HepG2 (cell line): ENCODE measurements at regions not wholly inside any gene's neighbourhood (a gene's known extent, or its start where the extent isn't known, plus 50 kb on each side); places are given as distances from the start of the nearest gene placed in this dataset.

ENCODE experiments used
- ATAC-seq: fragments of 200-7000 bp; cut with Tn5 transposase; 3 replicates; pipeline ENCODE4 v1.9.1; 2020; ENCODE audit warnings: mild to moderate bottlenecking, moderate library complexity
- BruUV-seq: library from RNA; stranded (reverse); fragments of 400-500 nt; replicated peaks from 2 replicates; lab custom pipeline; 2021; lab: Mats Ljungman, UMichigan
- CTCF ChIA-PET: fragments of 300-600 bp; formaldehyde crosslinking; extraction: SDS; loops from one replicate; lab custom pipeline; 2021; ENCODE audit warnings: low total read pairs, inconsistent platforms, low intra/inter-chr PET ratio; lab: Yijun Ruan, JAX
- POLR2A ChIA-PET: fragments of 350-600 bp; sonication (Branson Sonifier 250); formaldehyde crosslinking; loops from one replicate; lab custom pipeline; 2020; ENCODE audit warnings: antibody characterized with exemption, inconsistent platforms; lab: Yijun Ruan, JAX
- DNase-seq: peaks from one replicate; pipeline ENCODE4 v3.0.0-alpha.2; 2015; ENCODE audit warnings: low spot score
- FAIRE-seq: peaks from 3 replicates; lab custom pipeline; 2011; peaks lifted over from hg19 to GRCh38; lab: Jason Lieb, UNC
- H2AFZ ChIP-seq: one replicate; pipeline ENCODE4 v1.6.1; 2011; ENCODE audit warnings: low read length, inconsistent platforms
- H3K27ac ChIP-seq: fragments of 300-600 bp; 3 replicates; pipeline ENCODE4 v1.8.0; 2011; ENCODE audit warnings: mixed run types, mild to moderate bottlenecking, mixed read lengths, low read length, inconsistent platforms; ENCODE audit not compliant: insufficient read depth; ENCODE audit errors: extremely low read length
- H3K27me3 ChIP-seq, 2 experiments: fragments of 200-600 bp in 1 of 2; 2 replicates in 1 of 2; 3 replicates in 1 of 2; pipeline versions ENCODE4 v1.6.0 to v1.8.0; 2011; ENCODE audit warnings: low read length in 2 of 2, mild to moderate bottlenecking in 2 of 2, moderate library complexity in 2 of 2, inconsistent platforms in 1 of 2; ENCODE audit not compliant: insufficient read depth in 2 of 2, control insufficient read depth in 1 of 2
- H3K36me3 ChIP-seq, 2 experiments: fragments of 200-600 bp in 1 of 2; replicated peaks in 1 of 2; 2 replicates in 1 of 2; 3 replicates in 1 of 2; pipeline versions ENCODE4 v1.5.1 to v1.8.0; 2011; ENCODE audit warnings: low read length in 2 of 2, inconsistent platforms in 1 of 2; ENCODE audit not compliant: insufficient read depth in 2 of 2, control insufficient read depth in 1 of 2
- H3K4me1 ChIP-seq: 2 replicates; pipeline ENCODE4 v1.5.1; 2012; ENCODE audit warnings: low read length, inconsistent platforms; ENCODE audit not compliant: insufficient read depth
- H3K4me2 ChIP-seq: 2 replicates; pipeline ENCODE4 v1.6.0; 2011; ENCODE audit warnings: low read depth, low read length, inconsistent platforms
- H3K4me3 ChIP-seq, 3 experiments: fragments of 200-600 bp in 1 of 3; sonication (generic), shearing (Covaris generic) in 1 of 3; replicated peaks in 1 of 3; 2 replicates each; pipeline ENCODE4 v1.5.1; 2011 to 2016; ENCODE audit warnings: low read length in 3 of 3, inconsistent platforms in 2 of 3, low read depth in 2 of 3, mild to moderate bottlenecking in 2 of 3, control low read depth in 1 of 3, mixed read lengths in 1 of 3; ENCODE audit not compliant: insufficient read depth in 1 of 3
- H3K79me2 ChIP-seq: one replicate; pipeline ENCODE4 v1.6.1; 2011; ENCODE audit warnings: low read length, inconsistent platforms; ENCODE audit not compliant: insufficient read depth
- H3K9ac ChIP-seq: 2 replicates; pipeline ENCODE4 v1.6.0; 2011; ENCODE audit warnings: mild to moderate bottlenecking, low read depth, low read length, inconsistent platforms; ENCODE audit not compliant: insufficient read depth
- H3K9me3 ChIP-seq: 2 replicates; pipeline ENCODE4 v1.5.1; 2012; ENCODE audit warnings: mild to moderate bottlenecking, low read length
- H4K20me1 ChIP-seq: 2 replicates; pipeline ENCODE4 v1.6.0; 2011; ENCODE audit warnings: inconsistent platforms, mild to moderate bottlenecking, low read length, moderate library complexity; ENCODE audit not compliant: insufficient read depth
- ATF7 ChIP-seq, 2 experiments: fragments of 450-650 bp in 1 of 2; sonication (generic) in 1 of 2; formaldehyde crosslinking in 1 of 2; IDR thresholded peaks; 2 replicates each; pipeline versions ENCODE4 v1.4.0 to v1.6.1; 2016 to 2020; ENCODE audit warnings: antibody characterized with exemption in 1 of 2, mild to moderate bottlenecking in 1 of 2, missing genetic modification reagents in 1 of 2
- FOXO4 ChIP-seq: sonication (generic); formaldehyde crosslinking; conservative IDR thresholded peaks from 2 replicates; pipeline ENCODE4 v1.8.1; 2023; ENCODE audit warnings: missing genetic modification reagents
- IKZF4 ChIP-seq: sonication (generic); formaldehyde crosslinking; IDR thresholded peaks from 2 replicates; pipeline ENCODE4 v1.5.1; 2020; ENCODE audit warnings: borderline replicate concordance, mild to moderate bottlenecking, low read depth, missing genetic modification reagents; ENCODE audit errors: not compliant biosample characterization
- ISL2 ChIP-seq: sonication (generic); formaldehyde crosslinking; IDR thresholded peaks from 2 replicates; pipeline ENCODE4 v1.5.0; 2020; ENCODE audit warnings: missing genetic modification reagents
- MAFF ChIP-seq: IDR thresholded peaks from 2 replicates; pipeline ENCODE4 v1.6.1; 2011; ENCODE audit warnings: low read depth, low read length, improper control_type of control experiment
- MAFK ChIP-seq, 2 experiments: IDR thresholded peaks in 1 of 2; conservative IDR thresholded peaks in 1 of 2; 2 replicates each; pipeline ENCODE4 v1.6.1; 2011; ENCODE audit warnings: improper control_type of control experiment in 2 of 2, low read length in 2 of 2
- RBM39 ChIP-seq: fragments of 200-400 bp; formaldehyde crosslinking; IDR thresholded peaks from one replicate; pipeline ENCODE4 v1.6.1; 2018; ENCODE audit warnings: antibody characterized with exemption, mild to moderate bottlenecking, low read depth, low read length; ENCODE audit not compliant: poor library complexity, severe bottlenecking
- SAFB2 ChIP-seq: sonication (generic); formaldehyde crosslinking; IDR thresholded peaks from 2 replicates; pipeline ENCODE4 v1.5.1; 2020; ENCODE audit warnings: missing genetic modification reagents, low read depth, mild to moderate bottlenecking, borderline replicate concordance
- XBP1 ChIP-seq: sonication (generic); formaldehyde crosslinking; IDR thresholded peaks from 2 replicates; pipeline ENCODE4 v1.5.0; 2020; ENCODE audit warnings: missing genetic modification reagents
- ZFYVE20 ChIP-seq: sonication (generic); formaldehyde crosslinking; IDR thresholded peaks from 2 replicates; pipeline ENCODE4 v1.8.0; 2023; ENCODE audit warnings: low read depth, mild to moderate bottlenecking, moderate library complexity, missing genetic modification reagents, borderline replicate concordance
- ZSCAN12 ChIP-seq: sonication (generic); formaldehyde crosslinking; IDR thresholded peaks from 2 replicates; pipeline ENCODE4 v1.9.0; 2021; ENCODE audit warnings: mild to moderate bottlenecking, missing genetic modification reagents
- WGBS: methylation state at CpG from one replicate; pipeline ENCODE4 v1.1.6; 2017; ENCODE audit warnings: low lambda C conversion rate; 5-methylcytosine and 5-hydroxymethylcytosine counted together
- in situ Hi-C: cut with HindIII; loops from 2 replicates; pipeline ENCODE4 v1.10.0; 2017; ENCODE audit warnings: low pct_unique_long_range_greater_than_20kb; ENCODE audit not compliant: extremely low pct_ligation_motif_present
- intact Hi-C: fragments of 100-400 bp; cut with micrococcal nuclease; formaldehyde crosslinking; loops from one replicate; pipeline ENCODE4 v1.10.0; 2022; ENCODE audit not compliant: unreplicated experiment

- Histone ChIP-seq H3K9me3 (no peaks in the 10 kb centered on the region), H3K4me1 (peaks cover 16% of the 10 kb centered on the region; the same call in 1 of the 2 replicates), H2AFZ (no peak overlapping the region), H3K4me2 (no peak overlapping the region), H3K36me3 (no peaks in the 10 kb centered on the region), H3K9ac (no peak overlapping the region), H3K27me3 (no peaks in the 10 kb centered on the region), H3K79me2 (no peaks in the 10 kb centered on the region), H3K4me3 (no peak overlapping the region), H3K27ac (no peak overlapping the region), H4K20me1 (no peaks in the 10 kb centered on the region)
- TF ChIP-seq MAFF (peak; percentile 52; the same call in 1 of the 2 replicates), XBP1 (CRISPR knock-in tag) (no peak), RBM39 (no peak), IKZF4 (CRISPR knock-in tag) (no peak), ZSCAN12 (CRISPR knock-in tag) (no peak), ISL2 (CRISPR knock-in tag) (no peak), SAFB2 (CRISPR knock-in tag) (no peak), ZFYVE20 (no peak), FOXO4 (CRISPR knock-in tag) (no peak), ATF7 (IDR thresholded peaks at IDR 0.05) (no peak), ATF7 (CRISPR knock-in tag; IDR thresholded peaks at IDR 0.05) (no peak), MAFK (conservative IDR thresholded peaks at IDR 0.05 in 1 of 2, IDR thresholded peaks at IDR 0.05 in 1 of 2; ENCODE audit: low read length in 2 of 2) (peak; percentile 24 to 68; a peak in 3 of 4 replicates)
- ATAC-seq (no peak), DNase-seq (no peak), FAIRE-seq (no peak)
- ChIA-PET CTCF (no interaction called here), POLR2A (no interaction called here)
- in situ Hi-C loops (no loop called here), intact Hi-C loops (no loop called here)
- 52% methylated on average over 4 of the region's 4 CpGs for WGBS
- BruUV-seq, result no TSS peak
These were observed 51.5 kb upstream of the MELK start for GRCh38 chr9:36521148-36521547.
